Neural crest cell (in vitro differentiated cells): ENCODE measurements at regions not wholly inside any gene's neighbourhood (a gene's known extent, or its start where the extent isn't known, plus 50 kb on each side); places are given as distances from the start of the nearest gene placed in this dataset.

Experiments used
- DNase-seq: peaks from one replicate; pipeline ENCODE4 v3.0.0; 2021; ENCODE audit warnings: low read depth, mixed read lengths, low spot score
- H3K27ac Mint-ChIP-seq: one replicate; pipeline ENCODE4 v1.8.0; 2021; ENCODE audit warnings: mild to moderate bottlenecking, mixed read lengths; ENCODE audit not compliant: unreplicated experiment
- H3K27me3 Mint-ChIP-seq: 2 replicates; pipeline ENCODE4 v1.8.0; 2021; ENCODE audit warnings: low read depth, mild to moderate bottlenecking, mixed read lengths
- H3K36me3 Mint-ChIP-seq: 2 replicates; pipeline ENCODE4 v1.8.0; 2021; ENCODE audit warnings: low read depth, mild to moderate bottlenecking, mixed read lengths
- H3K4me1 Mint-ChIP-seq: 2 replicates; pipeline ENCODE4 v1.8.0; 2021; ENCODE audit warnings: mixed read lengths
- H3K4me3 Mint-ChIP-seq: one replicate; pipeline ENCODE4 v1.8.0; 2021; ENCODE audit warnings: mild to moderate bottlenecking, mixed read lengths
- H3K9me3 Mint-ChIP-seq: 2 replicates; pipeline ENCODE4 v1.8.0; 2021; ENCODE audit warnings: mixed read lengths
- CTCF ChIP-seq: fragments of 200-600 bp; sonication (generic); conservative IDR thresholded peaks from 2 replicates; pipeline ENCODE4 v1.5.0; 2021; ENCODE audit warnings: antibody characterized with exemption, mild to moderate bottlenecking

GRCh38 chr12:16090974-16091373 lies 179.8 kb downstream of the DERA start:
- Mint-ChIP-seq H3K36me3 (peaks cover 5% of the 10 kb centered on the region), H3K4me3 (no peak overlapping the region), H3K4me1 (no peaks in the 10 kb centered on the region), H3K27me3 (no peaks in the 10 kb centered on the region), H3K9me3 (peaks cover 15% of the 10 kb centered on the region), H3K27ac (peak overlapping the region; percentile 58)
- TF ChIP-seq CTCF, result no peak
- DNase-seq, result no peak

- TF ChIP-seq CTCF, result no peak
- Mint-ChIP-seq H3K4me3 (no peak overlapping the region), H3K27me3 (no peaks in the 10 kb centered on the region), H3K9me3 (peaks cover 15% of the 10 kb centered on the region), H3K4me1 (no peaks in the 10 kb centered on the region), H3K36me3 (peaks cover 5% of the 10 kb centered on the region), H3K27ac (no peak overlapping the region)
- no peak for DNase-seq
These were observed 177.3 kb downstream of the DERA start for GRCh38 chr12:16088421-16088820.
